OCI-LY3 (cell line): ENCODE measurements at regions not wholly inside any gene's neighbourhood (a gene's known extent, or its start where the extent isn't known, plus 50 kb on each side); places are given as distances from the start of the nearest gene placed in this dataset.

Experiments used
- CTCF ChIP-seq: fragments of 200-600, 300-600 bp; sonication (generic); IDR thresholded peaks from 2 replicates; pipeline ENCODE4 v1.5.1; 2014; ENCODE audit warnings: antibody characterized with exemption, low read length, low read depth
- EZH2phosphoT487 ChIP-seq: fragments of 200-600 bp; shearing (Covaris generic); IDR thresholded peaks from 2 replicates; pipeline ENCODE4 v1.6.1; 2018; ENCODE audit warnings: antibody characterized with exemption, mixed run types, low read depth

GRCh38 chr13:111031531-111031961 is 83.6 kb upstream of the ARHGEF7 start:
- TF ChIP-seq CTCF = no peak
- no peak for TF ChIP-seq EZH2phosphoT487
